Esophagus squamous epithelium (tissue), 5 donors: ENCODE measurements at regions not wholly inside any gene's neighbourhood (a gene's known extent, or its start where the extent isn't known, plus 50 kb on each side); places are given as distances from the start of the nearest gene placed in this dataset.

Experiments
- DNase-seq: peaks from one replicate; lab custom pipeline; 2025; lab: John Stamatoyannopoulos, UW
- H3K27ac ChIP-seq, 4 donors: fragments of 200-600 bp; sonication (generic); one replicate each; pipeline ENCODE4 v1.5.1; 2016 to 2019; ENCODE audit warnings: mild to moderate bottlenecking in 1 of 4
- H3K27me3 ChIP-seq, 4 donors: fragments of 200-600 bp; sonication (generic); 1 replicate in 3 of 4; 2 replicates in 1 of 4; pipeline versions ENCODE4 v1.5.1 to v1.6.0; 2017 to 2021; ENCODE audit warnings: antibody characterized with exemption in 1 of 4
- H3K36me3 ChIP-seq, 3 donors: fragments of 200-600 bp; sonication (generic); one replicate each; pipeline ENCODE4 v1.5.1; 2016 to 2019
- H3K4me1 ChIP-seq, 3 donors: fragments of 200-600 bp; sonication (generic); one replicate each; pipeline ENCODE4 v1.5.1; 2017 to 2019
- H3K4me3 ChIP-seq, 4 donors: fragments of 200-600 bp; sonication (generic); 1 replicate in 3 of 4; 2 replicates in 1 of 4; pipeline ENCODE4 v1.5.1; 2016 to 2019; ENCODE audit warnings: mild to moderate bottlenecking in 2 of 4, moderate library complexity in 1 of 4
- H3K9me3 ChIP-seq, 3 donors: fragments of 200-600 bp; sonication (generic); one replicate each; pipeline ENCODE4 v1.5.1; 2016 to 2019
- POLR2A ChIP-seq, 4 donors: fragments of 450-650 bp; IDR thresholded peaks; one replicate each; pipeline ENCODE4 v1.6.1; 2017; ENCODE audit warnings: antibody characterized with exemption in 4 of 4, mild to moderate bottlenecking in 4 of 4, moderate library complexity in 3 of 4
- WGBS, 2 donors: methylation state at CpG; one replicate each; pipeline ENCODE4 v1.1.5; 2018; 5-methylcytosine and 5-hydroxymethylcytosine counted together
- intact Hi-C: fragments of 100-400 bp; cut with DNase I; formaldehyde crosslinking; loops from one replicate; pipeline ENCODE4 v1.15.0; 2022
- TF ChIP-seq, protein P1 (sequence below), 6 experiments: fragments of 450-650 bp in 4 of 6; fragments of 200-600 bp in 2 of 6; sonication (generic) in 2 of 6; IDR thresholded peaks; one replicate each; pipeline ENCODE4 v1.5.1; 2016 to 2019; ENCODE audit warnings: antibody characterized with exemption in 6 of 6, mild to moderate bottlenecking in 4 of 6, moderate library complexity in 4 of 6
- donor health status: DM: yes; HTN: yes; CAD: no.

- no peak for DNase-seq
- Histone ChIP-seq H3K36me3 (no peaks in the 10 kb centered on the region), H3K4me1 (no peaks in the 10 kb centered on the region), H3K9me3 (no peaks in the 10 kb centered on the region), H3K27ac (no peak overlapping the region), H3K4me3 (no peak overlapping the region), H3K27me3 (peaks cover 0 to 92% (median 0%) of the 10 kb centered on the region in 4 donors)
- TF ChIP-seq POLR2A (IDR thresholded peaks at IDR 0.05): no peak
- TF ChIP-seq, protein P1, sequence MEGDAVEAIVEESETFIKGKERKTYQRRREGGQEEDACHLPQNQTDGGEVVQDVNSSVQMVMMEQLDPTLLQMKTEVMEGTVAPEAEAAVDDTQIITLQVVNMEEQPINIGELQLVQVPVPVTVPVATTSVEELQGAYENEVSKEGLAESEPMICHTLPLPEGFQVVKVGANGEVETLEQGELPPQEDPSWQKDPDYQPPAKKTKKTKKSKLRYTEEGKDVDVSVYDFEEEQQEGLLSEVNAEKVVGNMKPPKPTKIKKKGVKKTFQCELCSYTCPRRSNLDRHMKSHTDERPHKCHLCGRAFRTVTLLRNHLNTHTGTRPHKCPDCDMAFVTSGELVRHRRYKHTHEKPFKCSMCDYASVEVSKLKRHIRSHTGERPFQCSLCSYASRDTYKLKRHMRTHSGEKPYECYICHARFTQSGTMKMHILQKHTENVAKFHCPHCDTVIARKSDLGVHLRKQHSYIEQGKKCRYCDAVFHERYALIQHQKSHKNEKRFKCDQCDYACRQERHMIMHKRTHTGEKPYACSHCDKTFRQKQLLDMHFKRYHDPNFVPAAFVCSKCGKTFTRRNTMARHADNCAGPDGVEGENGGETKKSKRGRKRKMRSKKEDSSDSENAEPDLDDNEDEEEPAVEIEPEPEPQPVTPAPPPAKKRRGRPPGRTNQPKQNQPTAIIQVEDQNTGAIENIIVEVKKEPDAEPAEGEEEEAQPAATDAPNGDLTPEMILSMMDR (IDR thresholded peaks at IDR 0.05): no peak
- intact Hi-C loops: no loop called here
- WGBS, 2 donors: 85 to 87% methylated on average over 3 to 5 of the region's 5 CpGs
Measured at GRCh38 chr15:69659454-69660050, 206.9 kb downstream of the RPLP1 start.

- H3K4me3 ChIP-seq: no peak overlapping the region
- DNase-seq: no peak
- no peaks in the 10 kb centered on the region for H3K36me3 ChIP-seq
- peaks cover 0 to 93% (median 0%) of the 10 kb centered on the region in 4 donors for H3K27me3 ChIP-seq
- no peak overlapping the region for H3K27ac ChIP-seq
- 88 to 93% methylated on average over 2 of the region's 2 CpGs for WGBS, 2 donors
- TF ChIP-seq, protein P1 (IDR thresholded peaks at IDR 0.05): no peak
- no peak for TF ChIP-seq POLR2A (IDR thresholded peaks at IDR 0.05)
- H3K9me3 ChIP-seq: no peaks in the 10 kb centered on the region
- intact Hi-C loops: no loop called here
- H3K4me1 ChIP-seq: peaks cover 0 to 3% (median 0%) of the 10 kb centered on the region in 3 donors
Measured at GRCh38 chr15:69660114-69660513, 207.5 kb downstream of the RPLP1 start.

DNA sequence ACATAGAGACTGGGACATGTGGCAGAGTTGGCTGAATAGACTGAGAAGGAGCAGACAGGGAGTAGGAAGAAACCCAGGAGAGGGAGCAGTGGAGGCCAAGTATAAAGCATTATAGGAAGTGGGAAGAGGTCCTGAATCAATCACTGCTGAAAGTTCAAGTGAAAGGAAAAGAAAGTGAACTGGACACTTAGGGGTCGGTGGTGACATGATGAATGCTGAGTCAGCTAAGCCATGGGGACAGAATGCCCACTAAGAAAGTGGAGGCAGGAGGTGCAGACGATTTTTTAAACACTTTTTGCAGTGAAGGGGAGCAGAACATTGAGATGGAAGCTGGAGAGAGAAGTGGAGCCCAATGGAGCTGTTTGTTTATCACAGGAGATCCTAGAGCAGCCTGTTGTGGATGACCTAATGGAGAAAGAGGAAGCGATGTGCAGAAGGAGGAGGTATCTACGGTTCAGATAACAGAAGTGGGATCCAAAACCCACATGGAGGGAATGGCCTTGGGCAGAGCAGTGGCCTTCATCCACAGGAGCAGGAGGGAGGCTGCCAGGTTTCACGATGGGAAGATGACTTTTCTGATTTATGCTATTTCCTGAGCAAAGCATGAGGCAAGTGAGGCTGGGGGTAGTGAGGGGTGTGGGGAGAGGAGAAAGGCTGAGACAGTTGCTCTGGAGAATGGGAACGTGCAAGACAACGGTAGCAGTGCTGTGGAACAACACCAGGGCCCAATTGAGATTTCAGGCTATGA lies 208.2 kb downstream of the RPLP1 start:
- no peaks in the 10 kb centered on the region for H3K9me3 ChIP-seq
- no peak overlapping the region for H3K4me3 ChIP-seq
- no peak for TF ChIP-seq POLR2A (IDR thresholded peaks at IDR 0.05)
- TF ChIP-seq, protein P1 (IDR thresholded peaks at IDR 0.05): no peak
- no peak for DNase-seq
- H3K36me3 ChIP-seq: no peaks in the 10 kb centered on the region
- no peak overlapping the region for H3K27ac ChIP-seq
- H3K4me1 ChIP-seq: peaks cover 3 to 10% (median 4%) of the 10 kb centered on the region in 3 donors
- intact Hi-C loops: no loop called here
- peaks cover 0 to 97% (median 0%) of the 10 kb centered on the region in 4 donors for H3K27me3 ChIP-seq
- WGBS, 2 donors: 70 to 71% methylated on average over 7 of the region's 7 CpGs

DNA sequence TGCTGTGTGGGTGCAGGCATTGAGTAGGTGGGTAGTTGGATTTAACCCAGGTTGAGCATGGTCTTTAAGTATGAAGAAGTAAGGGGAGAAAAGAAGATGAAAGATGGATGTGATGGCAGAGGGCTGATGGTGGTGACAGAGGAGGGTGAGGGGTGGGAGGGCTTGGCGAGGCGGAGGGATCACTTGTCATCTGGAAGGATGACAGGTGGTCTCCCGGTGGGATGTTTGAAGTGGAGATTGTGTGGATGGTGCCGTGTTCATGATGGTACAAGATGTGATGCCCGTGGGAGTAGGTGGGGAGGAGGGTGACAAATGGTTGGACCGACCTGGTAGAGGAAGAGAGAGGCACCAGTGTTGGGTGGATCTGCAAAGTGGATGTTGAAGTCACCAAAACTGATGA lies 208.8 kb downstream of the RPLP1 start:
- Histone ChIP-seq H3K27ac (no peak overlapping the region), H3K27me3 (peaks cover 0 to 98% (median 0%) of the 10 kb centered on the region in 4 donors), H3K36me3 (no peaks in the 10 kb centered on the region), H3K4me1 (peaks cover 8 to 16% (median 8%) of the 10 kb centered on the region in 3 donors), H3K4me3 (no peak overlapping the region), H3K9me3 (no peaks in the 10 kb centered on the region)
- 78 to 83% methylated on average over 6 of the region's 6 CpGs for WGBS, 2 donors
- no peak for DNase-seq
- intact Hi-C loops: no loop called here
- TF ChIP-seq POLR2A (IDR thresholded peaks at IDR 0.05): no peak
- TF ChIP-seq, protein P1 (IDR thresholded peaks at IDR 0.05): no peak
